ENCODE measurements at regions not wholly inside any gene's neighbourhood (a gene's known extent, or its start where the extent isn't known, plus 50 kb on each side); places are given as distances from the start of the nearest gene placed in this dataset.
A peak's percentile ranks its signal among the peaks of the same experiment; 100 is the strongest.

DNA sequence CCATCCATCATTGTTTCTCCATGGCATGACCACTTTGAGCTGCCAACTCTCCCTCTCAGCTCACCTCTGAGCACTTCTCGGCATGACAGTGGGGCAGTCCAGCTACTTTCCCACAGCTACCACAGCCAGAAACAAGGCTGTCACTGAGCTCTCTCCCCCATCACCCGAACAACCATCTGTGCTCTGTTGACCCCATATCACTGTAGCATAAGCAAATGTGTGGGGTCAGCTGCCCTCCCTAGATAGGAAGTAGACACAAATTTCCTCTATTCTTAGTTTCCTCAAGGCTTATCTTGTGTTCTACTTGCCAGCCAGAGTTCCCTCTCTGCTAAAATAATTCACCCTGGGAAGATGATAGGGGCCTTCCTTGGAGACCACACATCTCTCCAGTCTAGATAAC is 82.6 kb upstream of the FUT8 start:
- DNase-seq = no peak

DNA sequence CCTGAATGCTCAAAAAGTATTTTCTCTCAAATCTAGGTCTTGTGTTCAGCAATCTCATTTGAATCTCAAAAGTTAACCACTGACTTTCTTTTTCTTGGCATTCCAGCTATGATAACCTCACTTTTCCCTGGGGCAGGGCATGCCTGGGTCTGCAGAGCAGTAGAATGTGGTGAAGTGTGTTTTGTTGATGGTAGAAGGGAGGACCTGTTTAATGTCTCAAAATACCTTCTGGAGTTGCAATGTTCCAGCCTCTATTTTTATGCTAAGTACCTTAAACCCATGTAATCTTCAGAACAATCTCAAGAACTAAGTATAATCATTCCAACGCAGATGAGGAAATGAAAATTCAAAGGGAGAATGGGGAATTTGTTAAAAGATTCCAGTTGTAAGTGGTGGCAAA is 82.1 kb upstream of the FUT8 start:
- no peak for DNase-seq

DNA sequence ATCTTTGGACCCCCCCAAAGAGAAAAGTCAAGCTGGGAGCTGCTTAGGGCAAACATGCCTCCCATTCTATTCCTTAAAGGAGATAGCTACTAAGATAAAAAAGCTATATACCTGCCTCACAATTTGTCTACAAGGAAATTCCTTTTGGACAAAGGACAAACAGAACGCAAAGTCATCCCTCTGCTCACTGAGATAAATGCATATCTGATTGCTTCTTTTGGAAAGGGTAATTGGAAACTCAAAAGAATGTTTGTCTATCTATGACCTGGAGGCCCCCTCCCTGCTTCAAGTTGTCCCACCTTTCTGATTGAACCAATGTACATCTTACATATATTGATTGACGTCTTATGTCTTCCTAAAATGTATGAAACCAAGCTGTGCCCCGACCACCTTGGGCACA is 80.9 kb upstream of the FUT8 start:
- no peak for DNase-seq

DNA sequence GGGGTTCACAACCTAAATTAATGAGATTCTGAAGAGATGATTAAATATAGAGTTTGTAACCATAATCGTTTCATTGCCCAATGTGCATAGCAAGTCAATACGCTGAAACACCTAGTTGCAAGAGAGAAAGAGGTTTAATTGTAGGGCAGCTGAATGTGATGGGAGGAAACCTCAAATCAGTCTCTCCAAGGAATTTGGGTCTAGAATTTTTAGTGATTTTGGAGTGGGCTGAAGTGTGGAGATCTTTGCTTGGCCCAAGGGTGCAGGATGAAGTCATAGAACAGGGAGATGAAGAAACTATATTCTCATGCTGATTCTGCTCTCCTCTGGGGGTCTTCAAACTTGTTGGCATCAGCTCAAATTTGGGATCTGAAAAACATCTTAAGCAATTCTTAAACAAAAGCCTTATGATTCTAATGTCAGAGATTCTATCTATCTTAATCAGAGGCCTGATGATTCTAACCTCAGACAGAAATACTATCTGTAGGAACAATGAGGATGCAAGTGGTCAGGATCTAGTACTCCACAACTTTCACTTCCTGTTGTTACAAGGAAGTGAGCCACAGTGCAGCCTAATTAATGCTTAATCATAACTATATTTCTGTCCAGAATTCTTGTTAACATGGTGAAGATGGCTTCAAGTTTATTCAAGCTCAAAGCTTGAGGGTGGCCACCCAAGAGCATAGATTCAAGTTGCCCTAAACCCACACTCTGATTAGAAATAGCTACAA is 80.2 kb upstream of the FUT8 start:
- no peak for DNase-seq

DNA sequence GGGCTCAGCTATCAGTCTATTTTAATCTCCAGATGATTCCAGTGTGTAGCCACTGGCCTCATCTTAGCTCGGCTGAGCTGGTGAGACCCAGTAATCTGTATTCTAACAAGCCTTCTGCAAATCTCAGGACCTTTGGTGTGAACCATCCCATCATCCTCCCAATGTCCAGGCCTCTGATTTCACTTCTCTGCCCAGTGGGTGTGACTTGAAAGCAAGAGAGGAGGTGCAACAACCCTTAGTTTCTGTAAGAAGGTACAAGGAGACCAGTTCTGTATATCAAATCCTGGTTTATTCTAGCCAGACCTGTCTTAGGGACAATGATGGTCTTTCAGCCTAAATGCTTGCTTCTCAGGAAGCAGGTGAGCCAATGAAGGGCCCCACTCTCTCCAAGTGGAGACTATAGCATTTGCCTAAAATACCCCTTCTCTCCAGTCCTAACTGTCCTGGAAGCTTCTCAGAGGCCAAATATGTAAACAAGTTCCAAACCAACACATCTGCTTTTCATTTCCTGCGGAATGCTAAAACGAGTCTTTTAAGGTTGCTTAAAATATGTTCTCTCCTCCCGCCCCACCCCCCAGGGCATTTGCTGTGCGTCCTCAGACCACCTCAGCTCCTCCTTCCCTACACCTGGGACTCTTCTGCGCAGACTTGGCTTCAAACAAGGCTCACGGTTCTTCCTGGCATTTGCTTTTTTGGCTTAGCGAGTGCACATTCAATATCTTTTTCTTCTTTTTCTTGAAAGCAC is 78.4 kb upstream of the FUT8 start:
- DNase-seq = no peak

DNA sequence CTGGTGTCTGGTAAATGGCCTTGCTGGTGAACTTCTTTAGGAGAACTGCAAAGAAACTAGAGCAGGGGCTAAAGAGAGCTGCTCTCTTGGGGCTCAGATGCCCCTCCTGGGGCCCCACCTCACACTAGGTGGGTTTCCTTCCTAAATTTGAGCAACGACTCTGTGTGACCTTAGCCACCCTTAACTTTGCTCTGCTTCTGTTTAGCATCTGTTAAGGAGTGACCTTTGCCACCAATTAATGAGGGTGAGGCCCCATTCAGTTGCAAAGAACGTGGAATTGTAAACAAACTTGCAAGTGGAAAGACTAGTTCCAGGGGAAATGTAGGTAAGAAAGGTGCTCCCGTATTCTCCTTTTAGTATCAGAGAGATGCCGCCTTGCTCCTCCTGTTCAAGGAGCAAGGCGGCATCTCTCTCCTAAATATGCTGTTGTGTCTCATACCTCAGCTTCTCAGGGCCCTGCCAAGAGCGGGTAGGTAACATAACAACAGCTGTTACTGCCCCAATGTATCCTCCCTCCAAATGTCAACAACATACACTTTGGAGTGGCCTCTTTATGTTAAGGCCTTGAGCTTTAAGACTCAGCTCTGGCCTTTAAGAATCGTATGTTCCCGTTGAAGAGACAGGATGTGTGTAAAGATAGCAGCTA is 77.6 kb upstream of the FUT8 start:
- DNase-seq = no peak

DNA sequence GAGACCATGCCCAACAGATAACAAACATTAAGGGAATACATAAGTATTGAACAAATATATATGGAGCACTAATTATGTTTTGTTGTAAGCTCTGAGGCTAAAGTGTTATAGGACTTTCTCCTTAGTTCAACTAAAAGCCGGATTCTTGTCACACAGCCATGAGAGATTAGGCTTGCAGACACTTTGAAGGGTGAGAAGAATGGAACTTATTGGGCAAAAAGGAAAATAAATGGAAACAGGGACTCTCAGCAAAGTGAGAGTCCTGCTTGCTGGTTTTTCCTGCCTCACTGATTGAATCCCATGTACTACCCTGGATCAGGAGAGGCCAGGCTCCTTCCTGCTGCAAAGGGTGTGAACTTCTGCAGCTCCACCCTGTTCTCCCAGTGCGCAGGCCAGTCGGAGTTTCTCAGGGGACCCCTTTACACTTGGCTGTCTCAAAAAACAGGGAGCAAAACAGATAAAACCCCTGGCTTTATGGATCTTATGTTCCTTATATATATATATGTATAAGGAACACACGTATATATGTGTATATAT is 77.1 kb upstream of the FUT8 start:
- DNase-seq = no peak

DNA sequence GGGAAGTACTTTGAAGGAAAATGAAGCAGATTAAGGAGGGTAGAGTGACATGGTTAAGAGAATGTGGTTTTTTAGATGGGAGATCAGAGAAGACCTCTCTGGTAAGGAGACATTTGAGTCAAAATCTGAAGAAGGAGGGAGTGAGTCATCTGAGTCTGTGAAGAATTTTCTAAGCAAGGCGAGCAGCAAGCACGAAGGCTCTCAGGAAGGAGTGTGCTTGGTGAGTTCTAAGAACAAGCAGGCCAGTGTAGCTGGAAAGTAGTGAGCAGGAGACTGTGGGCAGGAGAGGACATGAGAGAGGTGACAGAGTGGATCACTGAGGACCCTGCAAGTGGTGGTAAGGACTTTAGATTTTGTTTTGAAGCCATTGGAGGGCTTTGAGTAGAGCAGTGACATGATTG is 76.3 kb upstream of the FUT8 start:
- DNase-seq = peak; percentile 47

DNA sequence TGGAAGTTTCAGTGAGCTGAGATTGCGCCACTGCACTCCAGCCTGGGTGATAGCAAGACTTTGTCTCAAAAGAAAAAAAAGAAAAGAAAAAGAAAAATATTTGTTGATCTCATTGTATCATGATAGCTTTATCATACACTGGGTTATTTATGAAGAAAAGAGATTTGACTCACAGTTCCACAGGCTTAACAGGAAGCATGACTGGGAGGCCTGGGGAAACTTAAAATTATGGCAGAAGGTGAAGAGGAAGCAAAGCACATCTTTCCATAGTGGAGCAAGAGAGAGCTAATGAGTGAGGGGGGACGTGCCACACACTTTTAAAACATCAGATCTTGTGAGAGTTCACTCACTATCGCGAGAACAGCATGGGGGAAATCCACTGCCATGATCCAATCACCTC is 72.7 kb upstream of the FUT8 start:
- no peak for DNase-seq

DNA sequence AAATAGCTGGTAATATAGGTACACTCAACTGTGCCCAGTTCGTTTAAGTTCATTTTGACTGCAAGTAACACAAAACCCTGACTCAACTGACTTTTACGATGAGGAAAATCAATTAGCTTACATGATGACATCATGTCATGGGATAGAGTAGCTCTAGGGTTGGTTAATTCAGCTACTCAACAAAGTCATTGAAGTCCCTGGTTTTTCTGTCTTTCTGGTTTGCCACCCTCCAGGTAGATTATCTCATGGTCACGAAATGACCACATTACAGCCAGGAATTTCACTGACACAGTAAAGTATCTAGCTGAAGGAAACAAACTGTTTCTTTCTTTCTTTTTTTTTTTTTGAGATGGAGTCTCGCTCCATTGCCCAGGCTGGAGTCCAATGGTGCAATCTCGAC is 68.5 kb upstream of the FUT8 start:
- no peak for DNase-seq

DNA sequence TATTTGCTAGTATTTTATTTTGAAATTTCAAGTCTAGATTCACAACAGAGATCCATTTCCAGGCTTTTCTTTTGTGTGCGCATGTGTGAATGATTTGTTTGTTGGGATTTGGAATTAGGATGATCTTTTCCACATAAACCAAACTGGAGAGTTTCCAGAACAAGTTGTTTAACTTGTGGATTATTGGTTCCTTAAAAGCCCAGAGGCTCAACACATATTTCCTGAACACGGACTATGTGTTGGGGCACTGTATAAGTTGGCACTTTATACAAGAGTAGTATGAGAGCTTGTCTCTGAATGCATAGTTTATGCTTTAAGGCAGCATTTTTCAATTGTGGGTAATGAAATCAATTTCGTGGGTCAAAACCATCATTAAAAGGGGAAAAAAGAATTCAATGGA is 67.3 kb upstream of the FUT8 start:
- no peak for DNase-seq

DNA sequence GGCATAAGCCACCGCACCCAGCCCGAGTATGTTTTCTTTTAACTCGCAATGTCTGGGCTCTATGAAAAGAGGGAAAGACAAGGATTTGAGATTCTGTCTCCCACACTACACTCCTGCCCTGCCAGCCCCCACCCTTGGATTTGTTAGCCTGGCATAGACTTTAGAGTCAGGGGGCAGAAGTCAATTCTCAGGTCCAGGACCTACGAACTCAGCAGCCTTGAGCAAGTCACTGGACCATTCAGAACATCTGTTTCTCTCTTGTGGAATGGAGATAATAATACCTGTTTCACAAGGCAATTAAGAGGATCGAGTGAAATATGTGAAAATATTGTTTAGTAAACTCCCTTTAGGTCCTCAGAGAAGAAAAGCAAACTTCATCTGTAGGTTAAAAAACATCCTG is 66.1 kb upstream of the FUT8 start:
- DNase-seq = no peak

DNA sequence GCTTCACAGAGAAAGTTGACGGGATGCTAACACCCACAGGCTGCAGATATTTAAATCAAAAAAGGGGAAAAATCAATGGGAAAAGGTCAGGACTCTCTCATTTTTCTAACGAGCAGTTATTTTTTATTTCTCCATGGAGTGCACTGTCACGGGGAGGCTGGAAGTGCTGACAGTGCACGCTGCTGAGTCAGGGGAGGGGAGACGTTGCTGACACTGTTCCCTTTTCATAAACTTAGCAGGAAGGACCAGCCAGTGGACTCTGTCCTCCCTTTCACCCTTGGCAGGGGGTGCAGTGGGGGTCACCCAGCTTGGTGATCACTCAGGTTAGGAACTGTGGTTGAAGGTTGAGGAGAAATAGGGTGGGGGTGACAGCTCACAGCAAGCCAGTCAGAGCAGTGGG is 65.6 kb upstream of the FUT8 start:
- no peak for DNase-seq

DNA sequence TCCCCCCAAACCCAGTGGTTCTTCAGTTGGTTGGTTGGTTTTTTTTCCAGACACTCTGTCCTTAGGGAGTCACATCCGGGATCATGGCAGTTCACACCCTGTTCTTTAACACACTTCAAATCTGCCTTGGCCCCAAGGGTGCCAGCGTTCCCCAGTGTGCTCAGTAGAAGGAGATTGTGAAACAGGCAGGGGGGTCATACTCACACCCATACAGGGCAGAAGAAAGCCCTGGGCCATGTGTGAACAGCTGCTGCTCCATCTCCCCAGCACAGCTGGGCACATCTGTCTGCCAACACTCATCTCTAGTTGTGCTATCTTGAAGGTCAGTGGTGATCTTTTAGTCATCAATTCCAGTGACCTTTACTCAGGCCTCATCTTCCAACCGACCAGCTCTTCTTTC is 64.4 kb upstream of the FUT8 start:
- DNase-seq = no peak

DNA sequence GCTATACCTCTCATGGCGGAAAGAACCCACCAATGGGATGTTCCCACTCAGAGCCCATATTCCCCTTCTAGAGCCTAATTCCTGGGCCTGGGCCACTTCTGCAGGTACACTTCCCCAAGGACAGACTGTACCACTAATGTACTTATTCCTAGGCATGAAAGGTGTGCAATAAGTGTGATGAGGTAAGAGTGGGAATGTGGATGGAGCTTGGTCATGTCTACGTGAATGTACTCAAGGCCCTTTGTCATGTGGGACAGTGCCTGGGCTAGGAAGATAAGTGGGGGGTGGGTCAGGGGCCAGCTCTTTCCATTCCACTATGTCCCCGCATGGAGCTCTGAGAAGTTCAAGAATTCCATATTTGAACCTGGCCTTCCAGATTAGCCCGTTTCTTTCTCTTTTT is 63.4 kb upstream of the FUT8 start:
- DNase-seq = no peak

DNA sequence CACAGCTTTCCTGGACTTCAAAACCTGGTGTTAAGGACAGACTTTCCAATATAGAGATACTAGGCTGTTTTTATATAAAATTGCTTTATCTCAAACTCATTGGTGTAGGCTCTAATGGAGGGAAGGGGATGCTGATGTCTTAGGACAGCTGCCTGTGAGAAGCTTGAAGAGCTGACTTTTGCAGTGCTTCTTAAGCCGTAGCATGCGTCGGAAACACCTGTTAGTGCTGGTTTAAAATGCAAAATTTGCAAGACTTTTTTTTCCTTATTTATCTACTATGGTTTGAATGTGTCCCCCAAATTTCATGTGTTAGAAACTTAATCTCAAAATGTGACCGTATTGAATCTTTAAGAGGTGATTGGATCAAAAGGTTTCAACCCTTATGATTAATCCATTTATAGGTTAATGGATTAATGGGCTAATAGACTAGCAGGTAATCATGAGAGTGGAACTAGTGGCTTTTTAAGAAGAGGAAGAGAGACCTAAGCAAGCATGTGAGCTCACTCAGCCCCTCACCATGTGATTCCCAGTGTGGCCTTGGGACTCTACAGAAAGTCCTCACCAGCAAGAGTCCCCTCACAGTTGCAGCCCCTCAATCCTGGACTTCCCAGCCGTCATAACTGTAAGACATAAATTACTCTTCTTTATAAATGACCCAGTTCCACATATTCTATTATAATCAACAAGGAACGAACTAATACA is 60.9 kb upstream of the FUT8 start:
- DNase-seq = no peak

DNA sequence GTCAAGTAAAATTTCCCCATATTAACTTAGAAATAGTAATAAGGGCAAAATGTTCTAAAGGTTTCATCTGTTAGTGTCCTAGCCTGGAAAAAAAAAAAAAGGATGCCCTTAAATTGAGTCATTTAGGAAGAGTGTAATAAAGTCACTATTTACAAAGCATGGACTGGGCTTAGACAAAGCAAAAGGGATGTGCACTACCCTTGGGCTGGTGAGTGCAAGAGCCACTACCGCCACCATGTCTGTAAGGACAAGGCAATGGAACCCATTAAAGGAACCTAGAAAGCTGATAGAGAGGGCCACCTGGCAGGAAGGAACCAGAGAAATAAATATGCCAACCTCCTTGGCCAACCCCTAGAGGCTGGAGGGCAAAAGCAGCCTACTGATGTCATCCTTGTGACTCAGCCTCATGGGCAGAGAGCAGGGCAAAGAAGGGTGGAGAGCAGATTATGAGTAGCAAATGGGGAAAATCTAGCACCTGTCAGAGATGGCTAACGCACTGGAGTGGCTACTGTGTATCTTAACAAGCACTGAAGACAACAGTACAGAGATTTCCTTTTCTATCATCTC is 59.5 kb upstream of the FUT8 start:
- no peak for DNase-seq

DNA sequence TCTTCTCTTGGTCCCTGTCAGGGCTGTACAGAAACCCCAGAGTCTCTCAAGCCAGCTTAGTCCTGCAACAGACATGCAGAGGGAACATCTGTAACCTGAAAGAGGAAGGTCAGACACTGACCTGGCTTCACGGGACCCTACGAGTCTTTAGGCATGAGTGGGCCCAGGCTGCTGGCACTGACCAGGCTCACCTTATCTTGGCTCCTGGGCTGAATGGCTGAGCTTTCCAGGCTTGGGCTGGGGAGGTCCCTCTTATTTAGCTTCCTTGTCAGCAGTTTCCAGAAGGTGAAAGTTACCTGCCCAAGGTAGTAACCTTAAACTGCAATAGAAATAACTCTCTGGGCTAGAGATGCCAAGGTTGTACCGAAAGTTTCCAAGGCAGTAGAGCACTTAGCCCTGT is 58.4 kb upstream of the FUT8 start:
- no peak for DNase-seq

DNA sequence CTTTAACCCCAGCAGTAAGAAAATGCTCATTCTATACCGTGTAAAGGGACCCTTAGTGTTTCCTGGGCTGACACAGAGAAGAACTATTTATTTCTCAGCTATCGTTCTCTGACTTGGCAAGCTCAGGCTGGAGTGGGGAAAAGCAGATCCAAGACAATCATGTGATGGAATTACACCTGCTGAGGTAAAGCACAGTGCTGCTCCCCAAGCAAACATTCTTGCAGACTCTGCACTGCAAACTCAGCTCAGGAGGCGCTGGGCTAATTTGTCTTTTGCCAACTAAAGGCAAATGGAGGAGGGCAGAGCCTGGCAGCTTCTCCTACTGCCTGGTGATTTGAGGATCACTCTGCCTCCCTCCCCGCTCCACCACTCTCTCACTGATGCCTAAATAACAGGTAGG is 57.8 kb upstream of the FUT8 start:
- DNase-seq = no peak

DNA sequence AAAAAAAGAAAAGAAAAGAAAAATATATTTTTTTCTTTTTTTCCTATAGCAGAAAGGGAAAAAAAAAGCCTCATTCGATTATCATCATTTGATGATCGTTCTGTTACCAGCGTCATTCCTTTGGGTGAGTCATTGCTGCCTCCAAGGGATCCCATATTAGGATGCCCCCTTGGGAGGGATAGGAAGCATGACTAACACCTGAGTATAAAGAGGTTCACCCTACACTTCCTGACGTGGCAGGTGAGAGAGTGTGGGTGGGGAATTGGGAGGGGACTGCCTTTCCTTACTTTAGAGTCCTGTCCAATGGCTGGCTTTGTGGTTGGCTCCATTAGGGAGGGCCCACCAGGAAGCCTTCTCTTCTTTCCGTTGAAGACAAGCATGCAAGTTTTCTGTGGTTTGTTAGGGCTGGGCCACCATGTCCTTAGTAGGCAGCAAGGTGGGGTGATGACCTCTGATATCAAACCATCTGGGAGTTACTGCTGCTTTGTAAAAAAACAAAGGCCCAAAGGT is 56.1 kb upstream of the FUT8 start:
- peak; percentile 38 for DNase-seq

DNA sequence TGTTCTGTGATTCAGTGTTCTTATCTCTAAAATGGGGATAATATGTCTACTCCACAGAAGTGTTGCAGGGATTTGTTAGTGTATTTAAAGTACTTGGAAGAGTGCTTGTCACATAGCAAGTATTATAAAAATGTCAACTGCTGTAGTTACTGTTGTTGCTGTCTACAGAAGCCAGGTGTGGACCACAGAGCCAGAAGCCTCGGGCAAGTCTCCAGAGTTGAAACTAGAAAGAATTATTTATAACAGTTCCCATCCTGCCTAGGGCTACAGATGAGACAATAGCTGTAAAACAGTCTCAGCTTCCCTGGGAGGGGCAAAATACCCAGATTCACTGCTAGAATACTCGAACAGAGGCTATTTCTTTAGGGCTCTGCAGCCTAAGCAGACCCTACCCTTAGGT is 55.4 kb upstream of the FUT8 start:
- no peak for DNase-seq

DNA sequence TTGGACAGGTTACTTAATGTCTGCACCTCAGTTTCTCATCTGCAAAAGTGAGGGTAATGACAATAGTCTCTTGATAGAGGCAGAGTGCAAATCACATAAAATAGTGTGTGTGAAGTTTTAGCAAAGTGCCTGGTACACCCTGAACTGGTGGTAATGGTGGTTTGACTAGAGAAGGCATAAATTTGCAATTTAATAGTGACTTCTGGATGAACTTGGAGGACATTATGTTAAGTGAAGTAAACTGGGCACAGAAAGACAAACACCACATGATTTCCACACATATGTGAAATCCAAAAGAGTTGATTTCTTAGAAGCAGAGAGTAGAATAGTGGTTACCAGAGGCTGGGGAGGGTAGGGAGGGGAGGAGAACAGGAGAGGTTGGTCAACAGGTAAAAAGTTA is 54.8 kb upstream of the FUT8 start:
- DNase-seq = no peak

DNA sequence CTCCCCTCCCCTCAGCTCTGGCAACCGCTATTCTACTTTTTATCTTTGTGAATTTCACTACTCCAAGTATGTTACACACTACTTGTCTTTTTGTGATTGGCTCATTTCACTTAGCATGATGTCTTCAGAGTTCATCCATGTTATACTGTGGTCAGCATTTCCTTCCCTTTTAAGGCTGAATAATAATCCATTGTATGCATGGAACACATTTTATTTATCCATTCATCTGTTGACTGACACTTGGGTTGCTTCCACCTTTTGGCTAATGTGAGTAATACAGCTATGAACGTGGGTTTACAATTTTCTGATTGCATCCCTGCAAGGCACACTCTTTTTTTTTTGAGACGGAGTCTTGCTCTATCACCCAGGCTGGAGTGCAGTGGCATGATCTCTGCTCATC is 53.0 kb upstream of the FUT8 start:
- DNase-seq = no peak
